ENCODE measurements at regions not wholly inside any gene's neighbourhood (a gene's known extent, or its start where the extent isn't known, plus 50 kb on each side); places are given as distances from the start of the nearest gene placed in this dataset.

- TF ChIP-seq, protein P1, sequence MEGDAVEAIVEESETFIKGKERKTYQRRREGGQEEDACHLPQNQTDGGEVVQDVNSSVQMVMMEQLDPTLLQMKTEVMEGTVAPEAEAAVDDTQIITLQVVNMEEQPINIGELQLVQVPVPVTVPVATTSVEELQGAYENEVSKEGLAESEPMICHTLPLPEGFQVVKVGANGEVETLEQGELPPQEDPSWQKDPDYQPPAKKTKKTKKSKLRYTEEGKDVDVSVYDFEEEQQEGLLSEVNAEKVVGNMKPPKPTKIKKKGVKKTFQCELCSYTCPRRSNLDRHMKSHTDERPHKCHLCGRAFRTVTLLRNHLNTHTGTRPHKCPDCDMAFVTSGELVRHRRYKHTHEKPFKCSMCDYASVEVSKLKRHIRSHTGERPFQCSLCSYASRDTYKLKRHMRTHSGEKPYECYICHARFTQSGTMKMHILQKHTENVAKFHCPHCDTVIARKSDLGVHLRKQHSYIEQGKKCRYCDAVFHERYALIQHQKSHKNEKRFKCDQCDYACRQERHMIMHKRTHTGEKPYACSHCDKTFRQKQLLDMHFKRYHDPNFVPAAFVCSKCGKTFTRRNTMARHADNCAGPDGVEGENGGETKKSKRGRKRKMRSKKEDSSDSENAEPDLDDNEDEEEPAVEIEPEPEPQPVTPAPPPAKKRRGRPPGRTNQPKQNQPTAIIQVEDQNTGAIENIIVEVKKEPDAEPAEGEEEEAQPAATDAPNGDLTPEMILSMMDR (IDR thresholded peaks at IDR 0.05; ENCODE audit: insufficient read depth, low read depth, low read length), result no peak
- TF ChIP-seq EZH2 (IDR thresholded peaks at IDR 0.05; ENCODE audit: insufficient read depth, low read length), result no peak
These were observed 249.7 kb upstream of the MCTP2 start for GRCh38 chr15:93981706-93982105.
